Upper lobe of right lung (tissue), 1 donor: ENCODE measurements at regions not wholly inside any gene's neighbourhood (a gene's known extent, or its start where the extent isn't known, plus 50 kb on each side); places are given as distances from the start of the nearest gene placed in this dataset.

Source experiments
- ATAC-seq: fragments of 200-7000 bp; cut with Tn5 transposase; one replicate; pipeline ENCODE4 v1.9.1; 2020; ENCODE audit warnings: mild to moderate bottlenecking, moderate library complexity
- DNase-seq: peaks from one replicate; pipeline ENCODE4 v3.0.0-alpha.2; 2020
- H3K27ac ChIP-seq: fragments of 200-600 bp; one replicate; pipeline ENCODE4 v1.8.0; 2022
- H3K27me3 ChIP-seq: fragments of 200-600 bp; one replicate; pipeline ENCODE4 v1.8.0; 2022; ENCODE audit warnings: mild to moderate bottlenecking
- H3K36me3 ChIP-seq: fragments of 200-600 bp; one replicate; pipeline ENCODE4 v1.8.0; 2022
- H3K4me1 ChIP-seq: fragments of 200-600 bp; one replicate; pipeline ENCODE4 v1.8.0; 2022
- H3K4me3 ChIP-seq: fragments of 200-600 bp; one replicate; pipeline ENCODE4 v1.8.0; 2022; ENCODE audit warnings: mild to moderate bottlenecking
- H3K9me3 ChIP-seq: fragments of 200-600 bp; one replicate; pipeline ENCODE4 v1.8.0; 2022
- CTCF ChIP-seq: fragments of 200-600 bp; IDR thresholded peaks from one replicate; pipeline ENCODE4 v1.8.0; 2022; ENCODE audit warnings: antibody characterized with exemption
- intact Hi-C: fragments of 100-400 bp; cut with DNase I; formaldehyde crosslinking; loops from one replicate; pipeline ENCODE4 v1.11.0; 2022
- donor health status: DM: no; HTN: yes; CAD: no; lungs with severe emphysema.

GRCh38 chr1:221309723-221310122 lies 430.5 kb downstream of the HLX start:
- H3K27me3 ChIP-seq: no peaks in the 10 kb centered on the region
- H3K27ac ChIP-seq: no peak overlapping the region
- intact Hi-C loops: no loop called here
- H3K9me3 ChIP-seq: no peaks in the 10 kb centered on the region
- no peak overlapping the region for H3K4me3 ChIP-seq
- no peak for TF ChIP-seq CTCF
- no peaks in the 10 kb centered on the region for H3K4me1 ChIP-seq
- DNase-seq (no peak), ATAC-seq (no peak)
- H3K36me3 ChIP-seq: no peaks in the 10 kb centered on the region

GRCh38 chr1:221310180-221310579 lies 430.9 kb downstream of the HLX start:
- no peak for TF ChIP-seq CTCF
- intact Hi-C loops: no loop called here
- Histone ChIP-seq H3K9me3 (no peaks in the 10 kb centered on the region), H3K36me3 (no peaks in the 10 kb centered on the region), H3K4me3 (no peak overlapping the region), H3K27me3 (no peaks in the 10 kb centered on the region), H3K4me1 (no peaks in the 10 kb centered on the region), H3K27ac (no peak overlapping the region)
- no peak for ATAC-seq
- no peak for DNase-seq

- Histone ChIP-seq H3K36me3 (no peaks in the 10 kb centered on the region), H3K27me3 (no peaks in the 10 kb centered on the region), H3K4me1 (no peaks in the 10 kb centered on the region), H3K9me3 (no peaks in the 10 kb centered on the region), H3K27ac (no peak overlapping the region), H3K4me3 (no peak overlapping the region)
- ATAC-seq (peak; percentile 42), DNase-seq (no peak)
- TF ChIP-seq CTCF: no peak
- intact Hi-C loops: no loop called here
Measured at GRCh38 chr1:221315330-221315729, 426.6 kb downstream of the DUSP10 start.

- DNase-seq: no peak
- intact Hi-C loops: no loop called here
- no peaks in the 10 kb centered on the region for H3K36me3 ChIP-seq
- no peak for TF ChIP-seq CTCF
- ATAC-seq: no peak
- no peaks in the 10 kb centered on the region for H3K4me1 ChIP-seq
- no peaks in the 10 kb centered on the region for H3K9me3 ChIP-seq
- no peak overlapping the region for H3K4me3 ChIP-seq
- H3K27me3 ChIP-seq: no peaks in the 10 kb centered on the region
- H3K27ac ChIP-seq: no peak overlapping the region
Measured at GRCh38 chr1:221316491-221317056, 425.3 kb downstream of the DUSP10 start.

- Histone ChIP-seq H3K4me3 (no peak overlapping the region), H3K27me3 (no peaks in the 10 kb centered on the region), H3K27ac (no peak overlapping the region), H3K9me3 (no peaks in the 10 kb centered on the region), H3K4me1 (no peaks in the 10 kb centered on the region), H3K36me3 (no peaks in the 10 kb centered on the region)
- DNase-seq (no peak), ATAC-seq (no peak)
- intact Hi-C loops: no loop called here
- TF ChIP-seq CTCF: no peak
Measured at GRCh38 chr1:221317537-221317936, 424.4 kb downstream of the DUSP10 start.

GRCh38 chr1:221327954-221328353 lies 413.9 kb downstream of the DUSP10 start:
- Histone ChIP-seq H3K27ac (no peak overlapping the region), H3K4me3 (no peak overlapping the region), H3K4me1 (peaks cover 1% of the 10 kb centered on the region), H3K36me3 (no peaks in the 10 kb centered on the region), H3K27me3 (no peaks in the 10 kb centered on the region), H3K9me3 (peaks cover 13% of the 10 kb centered on the region)
- ATAC-seq (no peak), DNase-seq (no peak)
- no peak for TF ChIP-seq CTCF
- intact Hi-C loops: no loop called here
